Spleen (tissue), 7 donors: ENCODE measurements at regions not wholly inside any gene's neighbourhood (a gene's known extent, or its start where the extent isn't known, plus 50 kb on each side); places are given as distances from the start of the nearest gene placed in this dataset.

Source experiments
- POLR2A ChIP-seq, 3 donors: fragments of 450-650 bp; IDR thresholded peaks; one replicate each; pipeline ENCODE4 v1.5.1; 2017; ENCODE audit warnings: antibody characterized with exemption in 3 of 3, mild to moderate bottlenecking in 1 of 3
- POLR2AphosphoS5 ChIP-seq, 3 donors: sonication (generic); formaldehyde crosslinking; IDR thresholded peaks; one replicate each; pipeline ENCODE4 v1.5.1; 2017; ENCODE audit warnings: antibody characterized with exemption in 3 of 3
- TF ChIP-seq, protein P1 (sequence below), 11 experiments: fragments of 200-600 bp in 7 of 11; fragments of 450-650 bp in 4 of 11; sonication (generic) in 4 of 11; IDR thresholded peaks in 8 of 11; conservative IDR thresholded peaks in 3 of 11; 1 replicate in 7 of 11; 2 replicates in 4 of 11; pipeline versions ENCODE4 v1.4.0 to v1.8.0; 2016 to 2021; ENCODE audit warnings: antibody characterized with exemption in 11 of 11, inconsistent platforms in 4 of 11, mild to moderate bottlenecking in 1 of 11
- donor health status: DM: no; HTN: no; CAD: no; lungs with moderate emphysema.
- donor health status: DM: no; HTN: no; CAD: no.
- donor health status: DM: no; HTN: no; CAD: no.

DNA sequence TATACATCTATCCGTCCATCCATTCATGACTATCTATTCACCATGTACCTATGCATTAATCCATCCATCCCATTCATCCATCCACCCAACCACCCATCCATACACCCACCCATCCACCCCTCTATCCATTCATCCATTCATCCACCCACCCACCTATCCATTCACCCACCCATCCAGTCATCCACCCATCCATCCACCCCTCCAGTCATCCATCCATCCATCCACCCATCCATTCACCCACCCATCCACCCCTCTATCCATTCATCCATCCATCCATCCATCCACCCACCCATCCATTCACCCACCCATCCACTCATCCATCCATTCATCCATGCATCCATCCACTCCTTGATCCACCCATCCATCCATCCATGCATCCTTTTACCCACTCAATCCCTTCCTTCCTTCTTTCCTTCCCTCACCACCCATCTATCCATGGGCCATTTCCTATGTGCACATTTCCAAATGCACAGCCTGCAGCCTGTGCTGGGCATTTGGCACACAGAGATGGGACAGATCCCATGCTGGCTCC is 100.8 kb upstream of the ADRA2C start:
- TF ChIP-seq POLR2A (IDR thresholded peaks at IDR 0.05) (no peak), POLR2AphosphoS5 (IDR thresholded peaks at IDR 0.05) (no peak)
- TF ChIP-seq, protein P1, sequence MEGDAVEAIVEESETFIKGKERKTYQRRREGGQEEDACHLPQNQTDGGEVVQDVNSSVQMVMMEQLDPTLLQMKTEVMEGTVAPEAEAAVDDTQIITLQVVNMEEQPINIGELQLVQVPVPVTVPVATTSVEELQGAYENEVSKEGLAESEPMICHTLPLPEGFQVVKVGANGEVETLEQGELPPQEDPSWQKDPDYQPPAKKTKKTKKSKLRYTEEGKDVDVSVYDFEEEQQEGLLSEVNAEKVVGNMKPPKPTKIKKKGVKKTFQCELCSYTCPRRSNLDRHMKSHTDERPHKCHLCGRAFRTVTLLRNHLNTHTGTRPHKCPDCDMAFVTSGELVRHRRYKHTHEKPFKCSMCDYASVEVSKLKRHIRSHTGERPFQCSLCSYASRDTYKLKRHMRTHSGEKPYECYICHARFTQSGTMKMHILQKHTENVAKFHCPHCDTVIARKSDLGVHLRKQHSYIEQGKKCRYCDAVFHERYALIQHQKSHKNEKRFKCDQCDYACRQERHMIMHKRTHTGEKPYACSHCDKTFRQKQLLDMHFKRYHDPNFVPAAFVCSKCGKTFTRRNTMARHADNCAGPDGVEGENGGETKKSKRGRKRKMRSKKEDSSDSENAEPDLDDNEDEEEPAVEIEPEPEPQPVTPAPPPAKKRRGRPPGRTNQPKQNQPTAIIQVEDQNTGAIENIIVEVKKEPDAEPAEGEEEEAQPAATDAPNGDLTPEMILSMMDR (IDR thresholded peaks at IDR 0.05 in 8 of 11, conservative IDR thresholded peaks at IDR 0.05 in 3 of 11) = no peak
